Endothelial cell of umbilical vein (primary cell): ENCODE measurements at regions not wholly inside any gene's neighbourhood (a gene's known extent, or its start where the extent isn't known, plus 50 kb on each side); places are given as distances from the start of the nearest gene placed in this dataset.

Experiments
- CTCF ChIP-seq, 2 donors: IDR thresholded peaks; 1 replicate in 1 of 2; 2 replicates in 1 of 2; pipeline ENCODE4 v1.5.1; 2011; ENCODE audit warnings: low read length in 2 of 2, mild to moderate bottlenecking in 2 of 2, moderate library complexity in 2 of 2, control low read depth in 1 of 2, inconsistent platforms in 1 of 2, low read depth in 1 of 2; ENCODE audit not compliant: insufficient read depth in 1 of 2; ENCODE audit errors: extremely low read depth in 1 of 2
- EZH2 ChIP-seq: IDR thresholded peaks from 2 replicates; pipeline ENCODE4 v1.6.1; 2012; ENCODE audit warnings: borderline replicate concordance, low read depth, mild to moderate bottlenecking, moderate library complexity, low read length, inconsistent platforms; ENCODE audit not compliant: severe bottlenecking
- FOS ChIP-seq: IDR thresholded peaks from 2 replicates; pipeline ENCODE4 v1.6.1; 2011; ENCODE audit warnings: mild to moderate bottlenecking, low read length, moderate library complexity, borderline replicate concordance; ENCODE audit not compliant: insufficient read depth
- MYC ChIP-seq: IDR thresholded peaks from one replicate; pipeline ENCODE4 v1.6.1; 2011; ENCODE audit warnings: mild to moderate bottlenecking, low read depth, low read length
- POLR2AphosphoS5 ChIP-seq: IDR thresholded peaks from 2 replicates; pipeline ENCODE4 v1.6.1; 2012; ENCODE audit warnings: low read depth, mild to moderate bottlenecking, control low read depth, low read length, moderate library complexity; ENCODE audit not compliant: insufficient read depth
- TF ChIP-seq, protein P1 (sequence below): IDR thresholded peaks from 2 replicates; pipeline ENCODE4 v1.6.1; 2011; ENCODE audit not compliant: insufficient read depth, insufficient read length

DNA sequence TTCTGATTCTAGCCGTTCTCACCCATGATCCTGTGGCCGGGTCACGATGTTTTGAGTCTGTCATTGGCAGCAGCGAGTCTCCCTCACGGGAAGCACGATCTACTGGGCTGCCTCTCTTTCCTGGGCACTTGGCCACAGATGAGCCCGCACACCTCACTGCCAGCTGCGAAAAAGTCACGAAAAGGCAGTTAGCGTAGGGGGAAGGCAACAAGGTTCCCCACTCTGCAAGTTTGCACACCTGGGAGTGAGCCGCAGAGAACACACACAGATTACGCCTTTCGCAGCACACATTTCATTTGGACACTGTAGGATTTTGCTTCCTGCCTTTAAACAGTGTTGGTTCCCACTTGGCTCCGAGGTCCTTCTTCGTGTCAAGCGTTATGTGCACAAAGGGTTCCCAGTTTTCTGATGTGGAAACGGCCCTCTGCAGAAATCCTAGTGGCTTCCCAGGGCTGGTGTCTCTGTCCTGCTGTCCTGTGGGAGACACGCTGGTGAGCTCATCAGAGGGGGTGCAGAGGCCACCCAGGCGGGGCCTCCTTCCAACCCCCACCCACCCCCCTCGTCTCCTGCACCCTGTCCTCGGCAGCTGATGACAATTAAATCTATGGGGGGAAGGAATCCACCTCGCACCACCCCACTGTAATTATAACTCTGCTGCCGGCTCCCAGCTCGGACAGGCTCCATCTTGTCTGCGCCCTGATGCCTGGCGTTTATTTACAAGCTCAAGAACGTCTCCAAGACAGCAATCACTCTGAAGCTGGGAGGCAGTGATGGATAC, 157.3 kb upstream of the SALL3 start:
- no peak for TF ChIP-seq CTCF (IDR thresholded peaks at IDR 0.05; ENCODE audit: extremely low read depth in 1 of 2, insufficient read depth in 1 of 2, low read depth in 1 of 2, low read length in 2 of 2)
- TF ChIP-seq, protein P1, sequence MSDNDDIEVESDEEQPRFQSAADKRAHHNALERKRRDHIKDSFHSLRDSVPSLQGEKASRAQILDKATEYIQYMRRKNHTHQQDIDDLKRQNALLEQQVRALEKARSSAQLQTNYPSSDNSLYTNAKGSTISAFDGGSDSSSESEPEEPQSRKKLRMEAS, result no peak
- no peak for TF ChIP-seq FOS
- TF ChIP-seq POLR2AphosphoS5, result no peak
- TF ChIP-seq EZH2, result no peak
- no peak for TF ChIP-seq MYC
